ENCODE measurements at regions not wholly inside any gene's neighbourhood (a gene's known extent, or its start where the extent isn't known, plus 50 kb on each side); places are given as distances from the start of the nearest gene placed in this dataset.

DNA sequence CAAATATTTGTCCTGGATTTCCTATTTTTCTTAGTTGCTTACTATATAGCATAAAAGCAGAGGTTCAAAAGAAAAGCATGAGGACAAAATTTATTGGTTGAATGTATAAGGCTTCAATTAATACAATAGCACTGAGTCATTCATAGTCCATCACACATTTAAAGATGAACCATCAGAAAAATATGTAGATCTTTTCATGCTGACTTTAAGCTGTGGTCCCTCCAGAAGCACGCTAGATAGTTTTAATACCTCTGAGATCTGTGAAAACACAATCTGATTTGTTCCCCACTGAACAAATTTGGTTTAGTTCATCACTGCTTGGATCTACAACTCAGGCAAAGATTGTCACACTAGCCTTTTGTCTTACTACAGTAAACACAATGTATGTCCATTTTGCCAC, 377.2 kb upstream of the ANXA10 start:
- no peak overlapping the region for H3K27ac ChIP-seq
- intact Hi-C loops (cut with DNase I; ENCODE audit: low total_unique reads) = no loop called here
- no peaks in the 10 kb centered on the region for H3K4me1 ChIP-seq
- no peak for DNase-seq
- H3K9me3 ChIP-seq = peaks cover 0 to 17% (median 0%) of the 10 kb centered on the region in 8 donors
- no peaks in the 10 kb centered on the region for H3K27me3 ChIP-seq (replicated peaks in 1 of 7)
- 67 to 83% (median 69%) methylated on average over 1 of the region's 1 CpG for WGBS, 5 donors
- TF ChIP-seq POLR2A (IDR thresholded peaks at IDR 0.05) (no peak), POLR2AphosphoS5 (IDR thresholded peaks at IDR 0.05) (no peak)
- TF ChIP-seq, protein P1, sequence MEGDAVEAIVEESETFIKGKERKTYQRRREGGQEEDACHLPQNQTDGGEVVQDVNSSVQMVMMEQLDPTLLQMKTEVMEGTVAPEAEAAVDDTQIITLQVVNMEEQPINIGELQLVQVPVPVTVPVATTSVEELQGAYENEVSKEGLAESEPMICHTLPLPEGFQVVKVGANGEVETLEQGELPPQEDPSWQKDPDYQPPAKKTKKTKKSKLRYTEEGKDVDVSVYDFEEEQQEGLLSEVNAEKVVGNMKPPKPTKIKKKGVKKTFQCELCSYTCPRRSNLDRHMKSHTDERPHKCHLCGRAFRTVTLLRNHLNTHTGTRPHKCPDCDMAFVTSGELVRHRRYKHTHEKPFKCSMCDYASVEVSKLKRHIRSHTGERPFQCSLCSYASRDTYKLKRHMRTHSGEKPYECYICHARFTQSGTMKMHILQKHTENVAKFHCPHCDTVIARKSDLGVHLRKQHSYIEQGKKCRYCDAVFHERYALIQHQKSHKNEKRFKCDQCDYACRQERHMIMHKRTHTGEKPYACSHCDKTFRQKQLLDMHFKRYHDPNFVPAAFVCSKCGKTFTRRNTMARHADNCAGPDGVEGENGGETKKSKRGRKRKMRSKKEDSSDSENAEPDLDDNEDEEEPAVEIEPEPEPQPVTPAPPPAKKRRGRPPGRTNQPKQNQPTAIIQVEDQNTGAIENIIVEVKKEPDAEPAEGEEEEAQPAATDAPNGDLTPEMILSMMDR (IDR thresholded peaks at IDR 0.05 in 8 of 11, conservative IDR thresholded peaks at IDR 0.05 in 3 of 11) = no peak
- no peaks in the 10 kb centered on the region for H3K36me3 ChIP-seq
- no peak overlapping the region for H3K4me3 ChIP-seq

DNA sequence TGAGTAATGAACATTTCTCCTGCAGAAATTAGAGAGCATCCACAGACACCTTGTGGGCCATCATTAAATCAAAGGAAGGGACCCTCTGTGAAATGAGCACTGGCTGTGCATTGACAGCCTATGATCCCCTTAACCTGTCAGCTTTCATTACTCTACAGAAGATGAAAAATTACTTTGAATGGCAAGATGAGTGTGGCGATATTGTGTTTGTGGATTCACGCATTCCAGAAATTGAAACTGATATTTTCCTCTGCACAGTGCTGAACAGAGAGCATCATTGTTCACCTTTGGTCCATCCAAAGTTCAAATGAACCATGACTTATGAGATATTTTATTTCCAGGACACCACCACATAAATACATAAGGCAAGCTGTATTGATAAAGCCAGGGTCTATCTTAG, 374.8 kb upstream of the ANXA10 start:
- TF ChIP-seq POLR2AphosphoS5 (IDR thresholded peaks at IDR 0.05) (no peak), POLR2A (IDR thresholded peaks at IDR 0.05) (no peak)
- TF ChIP-seq, protein P1 (IDR thresholded peaks at IDR 0.05 in 8 of 11, conservative IDR thresholded peaks at IDR 0.05 in 3 of 11) = no peak
- Histone ChIP-seq H3K9me3 (peaks cover 0 to 17% (median 0%) of the 10 kb centered on the region in 8 donors), H3K27me3 (replicated peaks in 1 of 7) (no peaks in the 10 kb centered on the region), H3K27ac (no peak overlapping the region), H3K36me3 (no peaks in the 10 kb centered on the region), H3K4me3 (no peak overlapping the region), H3K4me1 (no peaks in the 10 kb centered on the region)
- intact Hi-C loops (cut with DNase I; ENCODE audit: low total_unique reads) = no loop called here
- DNase-seq = no peak
- WGBS, 5 donors = 92 to 98% (median 94%) methylated on average over 2 of the region's 2 CpGs

DNA sequence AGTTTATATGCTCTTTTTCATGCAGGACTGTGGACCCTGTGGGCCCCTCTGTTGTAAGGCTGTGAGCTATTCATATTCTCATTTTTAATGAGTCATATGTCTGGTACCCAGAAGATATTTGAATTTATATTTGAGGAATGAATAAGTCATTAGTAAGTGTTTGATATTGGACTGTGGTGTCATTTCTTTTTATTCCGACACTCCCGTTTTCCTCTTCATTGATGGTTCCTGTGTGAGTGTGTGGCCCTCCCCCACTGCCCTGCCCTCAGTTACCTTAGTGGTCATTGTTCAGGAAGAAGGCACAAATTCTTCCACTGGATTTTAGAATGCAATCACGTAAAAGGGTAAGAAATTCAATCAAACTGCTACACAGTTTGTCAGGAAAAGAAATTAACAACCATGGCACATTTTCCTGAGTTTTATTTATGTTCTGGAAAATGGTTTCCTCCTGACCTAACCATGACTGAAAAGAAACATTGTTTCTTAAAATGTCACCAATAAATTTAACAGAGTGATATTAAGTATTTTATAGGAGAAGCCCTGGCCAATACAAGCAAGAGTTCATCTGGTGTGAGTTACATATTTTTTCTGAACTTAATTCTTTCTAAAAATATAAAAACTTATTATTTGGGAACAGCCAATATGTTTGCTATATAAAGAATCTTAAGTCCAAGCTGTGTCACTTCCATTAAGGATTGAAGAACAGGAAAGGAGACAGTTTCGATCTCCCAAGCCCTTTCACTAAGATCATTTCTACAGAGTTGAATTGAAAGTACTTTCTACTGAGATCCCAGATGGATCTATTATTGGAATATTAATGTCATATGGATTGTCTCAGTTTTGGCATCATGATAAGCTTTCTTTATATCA, 370.5 kb upstream of the ANXA10 start:
- Histone ChIP-seq H3K36me3 (no peaks in the 10 kb centered on the region), H3K4me1 (no peaks in the 10 kb centered on the region), H3K27ac (no peak overlapping the region), H3K9me3 (peaks cover 0 to 17% (median 0%) of the 10 kb centered on the region in 8 donors), H3K4me3 (no peak overlapping the region), H3K27me3 (replicated peaks in 1 of 7) (no peaks in the 10 kb centered on the region)
- 59 to 71% (median 65%) methylated on average over 4 of the region's 4 CpGs for WGBS, 5 donors
- intact Hi-C loops (cut with DNase I; ENCODE audit: low total_unique reads) = no loop called here
- TF ChIP-seq POLR2A (IDR thresholded peaks at IDR 0.05) = no peak
- TF ChIP-seq, protein P1 (IDR thresholded peaks at IDR 0.05 in 8 of 11, conservative IDR thresholded peaks at IDR 0.05 in 3 of 11) = no peak
- TF ChIP-seq POLR2AphosphoS5 (IDR thresholded peaks at IDR 0.05) = no peak
- no peak for DNase-seq

DNA sequence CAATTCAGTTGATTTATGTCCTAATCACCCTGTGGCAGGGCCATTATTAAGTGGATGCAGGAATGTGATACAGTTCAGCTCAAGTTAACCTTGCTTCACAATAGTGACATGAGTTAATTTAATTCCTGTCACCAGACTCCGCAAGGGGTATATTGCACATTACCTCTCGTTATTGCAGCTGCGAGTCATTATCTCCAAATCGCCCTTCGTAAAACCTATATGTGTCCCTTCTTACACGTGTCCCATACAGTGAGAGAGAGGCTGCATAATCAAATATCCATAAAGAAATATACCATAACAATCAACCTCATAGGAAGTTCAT, 369.9 kb upstream of the ANXA10 start:
- no peak for DNase-seq
- Histone ChIP-seq H3K27ac (no peak overlapping the region), H3K9me3 (peaks cover 0 to 11% (median 0%) of the 10 kb centered on the region in 8 donors), H3K27me3 (replicated peaks in 1 of 7) (no peaks in the 10 kb centered on the region), H3K4me1 (no peaks in the 10 kb centered on the region), H3K36me3 (no peaks in the 10 kb centered on the region), H3K4me3 (no peak overlapping the region)
- TF ChIP-seq POLR2AphosphoS5 (IDR thresholded peaks at IDR 0.05) (no peak), POLR2A (IDR thresholded peaks at IDR 0.05) (no peak)
- TF ChIP-seq, protein P1 (IDR thresholded peaks at IDR 0.05 in 8 of 11, conservative IDR thresholded peaks at IDR 0.05 in 3 of 11) = no peak
- 66 to 77% (median 72%) methylated on average over 6 of the region's 6 CpGs for WGBS, 5 donors
- intact Hi-C loops (cut with DNase I; ENCODE audit: low total_unique reads) = no loop called here

Data from spleen (tissue), 11 donors.